Activated T-helper 9 cell treated with anti-CD3 and anti-CD28 coated beads, Interleukin-2, amount 50 U/mL, for 16 hours (primary cell): ENCODE measurements at regions not wholly inside any gene's neighbourhood (a gene's known extent, or its start where the extent isn't known, plus 50 kb on each side); places are given as distances from the start of the nearest gene placed in this dataset.
A peak's percentile ranks its signal among the peaks of the same experiment; 100 is the strongest.

ENCODE experiments used
- DNase-seq: peaks from one replicate; pipeline ENCODE4 v3.0.0-alpha.2; 2020; ENCODE audit warnings: low read depth

DNA sequence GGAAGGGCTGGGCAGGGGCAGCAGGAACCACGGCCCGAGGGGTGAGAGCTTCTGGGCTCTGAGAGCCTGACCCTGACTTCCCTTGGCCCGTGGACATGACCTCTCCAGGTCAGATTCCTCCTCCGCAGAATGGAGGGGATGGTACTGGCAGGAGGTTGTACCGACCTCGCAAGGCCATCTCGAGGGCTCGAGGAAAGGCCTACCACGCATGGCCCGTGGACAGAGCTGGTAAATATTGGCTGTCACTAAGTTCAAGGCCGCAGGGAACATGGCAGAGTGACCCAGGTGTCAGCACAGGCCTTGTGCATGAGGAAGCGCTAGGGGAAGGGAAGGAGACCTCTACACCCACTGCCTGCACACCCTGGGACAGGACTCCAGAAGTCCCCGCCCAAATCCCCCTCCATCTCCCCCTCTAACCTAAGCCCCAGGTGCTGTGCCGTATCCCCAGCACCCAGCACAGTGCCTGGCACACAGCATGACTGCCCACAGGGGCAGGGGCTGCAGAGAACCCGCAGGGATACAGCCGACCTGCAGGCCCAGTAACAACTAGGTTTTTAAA, 54.9 kb upstream of the PPP2R5C start:
- DNase-seq = no peak

DNA sequence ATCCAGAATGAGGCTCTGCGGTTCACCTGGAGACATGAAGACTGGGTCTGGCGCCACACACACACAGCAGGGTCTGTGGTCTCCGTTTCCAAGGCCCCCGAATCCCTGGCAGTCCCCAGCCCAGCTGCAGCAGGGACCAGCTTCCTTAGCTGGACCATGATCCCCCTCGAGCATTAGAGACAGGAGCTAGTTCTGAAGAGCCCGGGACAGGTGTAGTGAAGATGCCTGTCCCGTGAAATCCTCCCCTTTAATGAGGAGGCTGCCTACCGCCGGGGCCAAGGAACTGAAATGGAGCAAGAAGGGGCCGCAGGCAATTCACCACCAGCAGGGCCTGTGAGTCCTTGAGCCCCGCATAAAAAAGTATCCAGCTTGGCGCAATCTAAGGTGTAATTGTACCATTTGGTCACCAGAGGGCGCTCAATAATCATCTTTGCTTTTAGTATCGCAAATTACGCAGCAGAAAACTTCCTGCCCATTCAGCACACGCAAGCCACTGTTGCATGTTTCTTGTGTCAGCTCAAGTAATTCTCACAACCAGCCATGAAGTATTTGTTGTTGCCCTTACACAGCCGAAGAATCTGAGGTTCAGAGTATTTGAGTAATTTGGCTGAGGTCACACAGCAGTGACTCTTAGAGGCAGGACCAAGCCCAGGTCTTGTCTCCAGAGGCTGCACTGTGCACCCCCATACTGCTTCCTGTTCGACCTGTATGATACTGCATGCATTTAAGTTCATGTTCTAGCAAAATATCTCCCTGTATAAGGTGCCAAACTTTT, 54.3 kb upstream of the PPP2R5C start:
- peak; percentile 32 for DNase-seq

DNA sequence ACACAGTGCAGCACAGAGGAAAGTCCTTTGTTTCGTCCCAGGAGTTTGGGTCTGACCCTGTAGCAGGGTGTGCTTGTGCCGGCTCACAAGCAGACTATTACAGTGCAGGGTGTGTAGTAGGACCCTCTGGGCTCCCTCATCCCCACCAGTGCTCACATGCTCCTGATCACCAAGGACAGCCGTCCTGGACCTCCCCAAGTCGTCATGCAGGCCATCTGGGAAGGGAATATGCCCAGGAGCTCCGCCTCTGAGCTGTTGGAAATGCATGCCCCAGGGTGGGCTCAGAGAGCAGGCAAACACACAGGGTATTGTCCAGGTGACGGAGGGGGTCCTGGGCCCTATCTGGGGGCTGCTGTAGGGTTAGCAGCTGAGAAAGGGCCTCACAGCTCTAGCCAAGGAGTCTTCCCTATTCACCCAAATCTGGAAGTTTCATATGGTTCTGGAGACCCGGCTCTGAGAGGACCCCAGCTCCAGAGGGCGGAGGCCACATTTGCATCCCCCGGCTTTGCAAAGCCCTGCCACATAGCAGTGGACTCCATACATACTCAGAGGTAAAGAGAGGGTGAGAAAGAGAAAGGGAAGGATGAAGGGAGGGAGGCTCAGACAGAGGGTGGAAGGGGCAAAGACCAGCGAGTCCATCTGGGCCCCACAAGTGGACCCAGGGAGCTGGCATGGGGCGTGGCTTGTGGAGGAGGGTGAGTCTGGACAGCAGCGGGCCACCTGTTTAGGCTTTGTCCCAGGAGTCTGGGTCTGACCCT, 53.5 kb upstream of the PPP2R5C start:
- DNase-seq = no peak

DNA sequence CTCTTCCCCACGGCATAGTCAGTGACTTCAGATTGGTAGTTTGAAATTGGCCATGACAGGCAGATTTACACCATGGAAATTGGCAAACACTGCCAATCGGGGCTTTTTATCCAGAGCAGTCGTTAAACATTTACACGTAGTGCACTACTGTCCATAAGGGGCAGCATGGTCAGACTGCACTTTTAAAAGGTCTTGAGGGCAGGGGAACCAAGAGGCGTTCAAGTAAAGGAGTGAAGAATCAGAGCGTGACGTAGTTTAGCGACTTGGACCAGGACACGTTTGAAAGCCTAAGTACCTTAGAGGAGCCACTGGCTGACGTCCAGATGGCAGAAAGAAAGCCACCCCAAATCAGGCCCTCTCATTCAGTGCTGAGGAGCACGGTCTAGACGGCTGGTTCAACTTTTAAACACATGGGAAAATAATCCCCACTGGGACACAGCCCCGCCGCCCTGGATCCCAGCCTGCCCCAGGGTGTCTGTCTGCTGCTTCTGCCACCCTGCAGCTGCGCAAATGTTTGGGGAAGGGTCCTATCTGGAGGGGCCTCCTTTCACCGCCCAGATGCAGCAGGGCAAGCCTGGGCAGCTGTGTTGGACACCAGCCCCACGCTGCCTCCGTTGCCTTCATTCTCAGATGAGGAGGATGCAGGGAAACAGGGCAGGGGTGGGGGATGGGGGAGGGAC, 52.5 kb upstream of the PPP2R5C start:
- no peak for DNase-seq

DNA sequence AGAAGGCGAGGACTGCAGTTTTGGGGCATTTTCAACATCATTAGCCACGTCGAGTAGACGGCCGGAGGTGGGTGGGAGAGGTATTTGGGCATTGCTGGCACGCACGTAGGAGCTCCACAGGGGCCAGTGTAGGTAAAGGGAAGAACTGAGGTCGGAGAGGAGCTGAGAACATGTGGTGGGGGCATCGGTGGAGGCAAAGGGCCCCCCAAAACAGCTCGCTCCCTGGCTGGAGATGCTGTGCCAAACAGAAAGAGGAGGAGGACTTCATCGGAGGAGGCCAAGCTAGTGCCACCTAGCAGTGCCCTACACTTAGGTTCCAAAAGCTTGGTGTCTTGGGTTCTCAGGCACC, 52.0 kb upstream of the PPP2R5C start:
- DNase-seq = no peak

DNA sequence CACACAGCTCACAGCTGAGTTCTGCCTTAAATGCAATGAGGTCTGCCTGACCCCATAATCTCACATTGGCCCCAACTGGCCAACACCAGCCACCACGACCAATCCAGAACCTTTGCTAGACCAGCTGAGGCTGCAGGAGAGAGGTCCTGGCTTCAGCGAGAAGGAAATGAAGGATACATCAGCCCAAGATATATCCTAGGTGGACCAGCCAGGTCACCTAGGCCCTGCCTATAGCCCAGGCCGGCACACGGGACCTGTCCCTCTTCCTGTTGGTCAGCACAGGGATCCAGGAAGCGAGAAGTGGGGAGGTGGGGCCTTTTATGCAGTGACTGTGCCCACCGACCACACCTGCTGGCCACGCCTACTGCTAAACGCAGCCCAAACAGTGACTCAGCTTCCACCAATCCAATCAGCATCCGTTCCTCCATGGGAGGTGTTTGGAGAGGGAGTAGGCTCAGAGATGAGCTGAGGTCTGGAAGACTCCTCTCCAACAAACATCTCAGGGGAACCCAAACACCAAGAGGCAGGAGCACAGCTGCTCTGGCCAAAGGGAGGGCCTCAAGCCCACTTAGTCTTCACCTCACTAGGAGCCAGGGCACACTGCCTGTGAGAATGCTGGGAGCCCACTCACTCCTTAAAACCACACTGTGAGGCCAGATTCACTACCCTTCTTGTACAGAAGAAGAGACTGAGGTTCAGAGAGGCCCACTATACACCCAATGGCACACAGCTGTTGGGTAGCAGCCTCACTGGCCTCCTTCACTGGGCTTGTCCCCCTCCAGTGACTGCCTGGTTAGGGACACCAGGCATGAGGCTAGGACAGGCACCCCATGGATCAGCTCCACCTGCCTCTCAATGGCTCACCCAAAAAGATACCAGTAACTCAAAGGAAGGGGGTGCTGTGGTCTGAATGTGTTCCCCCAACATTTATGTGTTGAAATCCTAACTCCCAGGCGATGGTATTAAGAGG, 51.3 kb upstream of the PPP2R5C start:
- no peak for DNase-seq

DNA sequence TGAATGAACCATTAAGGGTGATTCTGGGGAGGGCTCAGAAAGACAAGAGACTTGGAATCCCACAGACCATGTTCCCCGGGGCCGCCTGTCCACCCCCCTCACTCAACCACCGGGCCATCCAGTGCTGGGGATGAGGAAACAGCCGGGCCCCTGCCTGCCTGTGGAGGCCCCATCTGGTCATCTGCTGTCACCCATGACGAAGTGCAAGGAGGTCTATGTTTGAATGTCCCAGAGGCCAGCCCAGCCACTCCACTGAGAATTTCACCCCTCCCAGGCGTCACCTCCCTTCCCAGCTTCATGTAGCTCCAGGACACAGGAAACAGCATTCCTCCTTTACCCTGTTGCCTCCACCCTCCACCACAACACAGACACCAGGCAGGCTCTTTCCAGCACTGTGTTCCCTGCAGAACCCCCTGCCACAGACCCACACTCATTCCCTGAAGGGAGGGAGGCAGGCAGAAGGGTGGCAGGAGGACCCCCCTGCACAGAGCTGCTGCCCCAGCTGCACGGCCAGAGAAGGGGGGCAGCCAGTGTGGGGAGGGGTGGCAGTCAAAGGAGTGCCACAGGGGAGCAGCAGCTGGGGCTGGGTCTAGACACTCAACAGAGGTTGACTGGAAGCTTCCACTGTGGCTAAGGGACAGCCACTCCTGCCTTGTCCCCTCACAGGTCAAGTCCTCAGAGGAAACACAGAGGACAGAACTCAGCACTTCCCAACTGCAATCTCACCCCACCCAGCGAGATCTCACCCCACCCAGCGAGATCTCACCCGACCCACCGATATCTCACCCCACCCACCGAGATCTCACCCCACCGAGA, 50.3 kb upstream of the PPP2R5C start:
- no peak for DNase-seq
